Naive thymus-derived CD4-positive, alpha-beta T cell (primary cell): ENCODE measurements at regions not wholly inside any gene's neighbourhood (a gene's known extent, or its start where the extent isn't known, plus 50 kb on each side); places are given as distances from the start of the nearest gene placed in this dataset.

Experiments
- ATAC-seq: fragments of 150-1000 bp; cut with Tn5 transposase; 2 replicates; pipeline ENCODE4 v1.10.0; 2021; ENCODE audit warnings: mild to moderate bottlenecking, moderate library complexity
- CTCF ChIA-PET: fragments of 350-600 bp; sonication (Branson Sonifier 250); formaldehyde crosslinking; loops from one replicate; lab custom pipeline; 2021; ENCODE audit warnings: antibody characterized with exemption; lab: Charles Lee
- POLR2A ChIA-PET: fragments of 350-600 bp; sonication (Branson Sonifier 250); formaldehyde crosslinking; loops from one replicate; lab custom pipeline; 2021; ENCODE audit warnings: antibody characterized with exemption, inconsistent platforms; lab: Charles Lee
- DNase-seq, 9 donors: peaks; one replicate each; pipeline versions ENCODE4 v3.0.0 to v3.0.0-alpha.2; 2020 to 2022; ENCODE audit warnings: mixed read lengths in 1 of 9
- H3K27ac ChIP-seq: one replicate; pipeline ENCODE4 v1.7.0; 2013; ENCODE audit warnings: mild to moderate bottlenecking, low read depth, low read length, moderate library complexity
- H3K27me3 ChIP-seq, 2 donors: one replicate each; pipeline ENCODE4 v1.7.0; 2013; ENCODE audit warnings: low read length in 2 of 2, mild to moderate bottlenecking in 2 of 2, moderate library complexity in 2 of 2; ENCODE audit not compliant: control insufficient read depth in 2 of 2, insufficient read depth in 2 of 2
- H3K36me3 ChIP-seq, 3 experiments: 1 replicate in 2 of 3; 2 replicates in 1 of 3; pipeline ENCODE4 v1.7.0; 2013; ENCODE audit warnings: low read length in 3 of 3, mild to moderate bottlenecking in 3 of 3, moderate library complexity in 1 of 3; ENCODE audit not compliant: insufficient read depth in 3 of 3, control insufficient read depth in 2 of 3
- H3K4me1 ChIP-seq, 2 donors: one replicate each; pipeline ENCODE4 v1.7.0; 2013; ENCODE audit warnings: low read length in 2 of 2, mild to moderate bottlenecking in 2 of 2, moderate library complexity in 1 of 2; ENCODE audit not compliant: control insufficient read depth in 2 of 2, insufficient read depth in 2 of 2
- H3K4me3 ChIP-seq: 2 replicates; pipeline ENCODE4 v1.7.0; 2013; ENCODE audit warnings: mild to moderate bottlenecking, low read length
- H3K9me3 ChIP-seq, 3 experiments: 1 replicate in 2 of 3; 2 replicates in 1 of 3; pipeline ENCODE4 v1.7.0; 2013; ENCODE audit warnings: low read length in 3 of 3; ENCODE audit not compliant: control insufficient read depth in 2 of 3
- H3K27ac Mint-ChIP-seq, 9 donors: one replicate each; pipeline ENCODE4 v1.8.0; 2020 to 2022; ENCODE audit warnings: mixed read lengths in 9 of 9, mild to moderate bottlenecking in 8 of 9, moderate library complexity in 5 of 9, inconsistent platforms in 2 of 9
- H3K27me3 Mint-ChIP-seq, 5 donors: one replicate each; pipeline ENCODE4 v1.8.0; 2021 to 2022; ENCODE audit warnings: mixed read lengths in 5 of 5, mild to moderate bottlenecking in 1 of 5
- H3K36me3 Mint-ChIP-seq, 5 donors: one replicate each; pipeline ENCODE4 v1.8.0; 2020 to 2022; ENCODE audit warnings: mixed read lengths in 5 of 5, mild to moderate bottlenecking in 3 of 5, inconsistent platforms in 1 of 5
- H3K4me1 Mint-ChIP-seq, 7 donors: one replicate each; pipeline ENCODE4 v1.8.0; 2020 to 2022; ENCODE audit warnings: mixed read lengths in 7 of 7, mild to moderate bottlenecking in 3 of 7, inconsistent platforms in 1 of 7
- H3K4me3 Mint-ChIP-seq, 10 donors: one replicate each; pipeline ENCODE4 v1.8.0; 2020 to 2022; ENCODE audit warnings: mild to moderate bottlenecking in 10 of 10, mixed read lengths in 10 of 10, moderate library complexity in 6 of 10, inconsistent platforms in 2 of 10
- H3K9me3 Mint-ChIP-seq, 11 donors: one replicate each; pipeline ENCODE4 v1.8.0; 2020 to 2022; ENCODE audit warnings: mixed read lengths in 11 of 11, mild to moderate bottlenecking in 4 of 11, inconsistent platforms in 1 of 11, moderate library complexity in 1 of 11
- intact Hi-C, 2 donors: fragments of 100-400 bp; cut with micrococcal nuclease; formaldehyde crosslinking; loops; one replicate each; pipeline ENCODE4 v1.15.1; 2023

DNA sequence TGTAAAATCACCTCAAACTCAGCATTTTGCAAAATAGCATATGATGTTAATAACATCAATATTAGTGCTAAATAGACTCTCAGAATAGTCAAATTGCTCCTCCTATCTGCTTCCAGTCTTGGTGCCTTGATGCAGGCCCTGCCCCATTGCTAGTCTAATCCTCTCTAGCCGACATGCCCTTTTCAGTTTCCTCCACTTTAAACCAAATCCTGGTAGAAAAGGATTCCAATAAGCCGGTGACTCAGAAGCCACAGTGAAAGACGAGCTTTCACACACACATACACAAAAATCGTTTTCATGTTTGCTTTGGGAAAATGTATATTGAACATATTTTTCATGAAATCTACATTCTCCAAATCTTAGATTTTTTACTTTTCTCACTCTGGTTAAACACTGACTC, 203.1 kb downstream of the LMBRD1 start:
- intact Hi-C loops, result no loop called here
- ATAC-seq, result no peak

GRCh38 chr6:69589626-69590025, 207.2 kb downstream of the LMBRD1 start:
- Mint-ChIP-seq H3K27me3 (peaks cover 4 to 28% (median 9%) of the 10 kb centered on the region in 5 donors), H3K4me1 (peaks cover 7 to 11% (median 9%) of the 10 kb centered on the region in 7 donors), H3K4me3 (no peak overlapping the region), H3K36me3 (no peaks in the 10 kb centered on the region), H3K9me3 (peaks cover 0 to 2% (median 0%) of the 10 kb centered on the region in 11 donors), H3K27ac (no peak overlapping the region)
- ATAC-seq, result no peak
- DNase-seq, result no peak
- intact Hi-C loops, result no loop called here
- Histone ChIP-seq H3K27me3 (no peaks in the 10 kb centered on the region), H3K36me3 (no peaks in the 10 kb centered on the region), H3K4me1 (peaks cover 0 to 4% of the 10 kb centered on the region in 2 donors), H3K4me3 (no peak overlapping the region), H3K9me3 (no peaks in the 10 kb centered on the region), H3K27ac (no peak overlapping the region)
- ChIA-PET CTCF (no interaction called here), POLR2A (no interaction called here)

More for the DNA sequence above, 203.1 kb downstream of the LMBRD1 start:
- no peaks in the 10 kb centered on the region for H3K9me3 ChIP-seq
- ChIA-PET POLR2A (no interaction called here), CTCF (no interaction called here)
- Mint-ChIP-seq H3K36me3 (no peaks in the 10 kb centered on the region), H3K9me3 (peaks cover 0 to 2% (median 0%) of the 10 kb centered on the region in 11 donors), H3K27ac (no peak overlapping the region), H3K27me3 (peaks cover 0 to 10% (median 3%) of the 10 kb centered on the region in 5 donors), H3K4me1 (no peaks in the 10 kb centered on the region), H3K4me3 (no peak overlapping the region)
- no peak overlapping the region for H3K27ac ChIP-seq
- no peaks in the 10 kb centered on the region for H3K4me1 ChIP-seq
- H3K36me3 ChIP-seq, result no peaks in the 10 kb centered on the region
- no peak overlapping the region for H3K4me3 ChIP-seq
- no peak for DNase-seq
- no peaks in the 10 kb centered on the region for H3K27me3 ChIP-seq

- intact Hi-C loops, result no loop called here
- DNase-seq (no peak), ATAC-seq (no peak)
- Mint-ChIP-seq H3K4me3 (peak overlapping the region in 1 of 10 donors; percentile 46), H3K27me3 (peaks cover 16 to 30% (median 23%) of the 10 kb centered on the region in 5 donors), H3K4me1 (peaks cover 10 to 22% (median 15%) of the 10 kb centered on the region in 7 donors), H3K36me3 (no peaks in the 10 kb centered on the region), H3K9me3 (peaks cover 0 to 2% (median 0%) of the 10 kb centered on the region in 11 donors), H3K27ac (no peak overlapping the region)
- Histone ChIP-seq H3K4me3 (no peak overlapping the region), H3K36me3 (no peaks in the 10 kb centered on the region), H3K27ac (no peak overlapping the region), H3K9me3 (no peaks in the 10 kb centered on the region), H3K27me3 (peaks cover 0 to 4% of the 10 kb centered on the region in 2 donors), H3K4me1 (peaks cover 0 to 4% of the 10 kb centered on the region in 2 donors)
- POLR2A ChIA-PET, result no interaction called here
- CTCF ChIA-PET, result no interaction called here
Observed at GRCh38 chr6:69584913-69585729, 211.7 kb downstream of the LMBRD1 start.

DNA sequence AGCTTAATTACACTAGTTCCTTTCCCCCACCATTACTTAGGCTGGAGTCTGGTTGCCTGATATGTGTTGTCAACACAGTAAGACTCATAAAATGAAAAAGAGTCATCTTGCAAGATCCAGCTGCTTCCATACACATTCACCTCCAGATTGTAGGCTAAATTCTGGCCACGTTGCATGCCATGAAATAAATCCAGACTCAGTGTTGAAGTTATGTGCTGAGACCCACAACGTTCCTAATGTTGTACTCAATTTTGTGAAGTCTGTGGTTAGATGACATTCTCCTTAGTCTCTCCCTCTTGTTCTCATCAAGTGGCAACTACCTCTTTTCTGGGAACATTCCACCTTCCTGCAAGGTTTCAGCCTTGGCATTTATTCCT, 212.3 kb downstream of the LMBRD1 start:
- intact Hi-C loops, result no loop called here
- POLR2A ChIA-PET, result no interaction called here
- H3K4me1 Mint-ChIP-seq, result peaks cover 10 to 22% (median 15%) of the 10 kb centered on the region in 7 donors
- H3K9me3 ChIP-seq, result no peaks in the 10 kb centered on the region
- no peak overlapping the region for H3K27ac Mint-ChIP-seq
- no peak overlapping the region for H3K27ac ChIP-seq
- peaks cover 0 to 4% of the 10 kb centered on the region in 2 donors for H3K4me1 ChIP-seq
- peaks cover 0 to 4% of the 10 kb centered on the region in 2 donors for H3K27me3 ChIP-seq
- no peak overlapping the region for H3K4me3 ChIP-seq
- H3K4me3 Mint-ChIP-seq, result no peak overlapping the region
- peaks cover 16 to 30% (median 23%) of the 10 kb centered on the region in 5 donors for H3K27me3 Mint-ChIP-seq
- peaks cover 0 to 2% (median 0%) of the 10 kb centered on the region in 11 donors for H3K9me3 Mint-ChIP-seq
- no peaks in the 10 kb centered on the region for H3K36me3 Mint-ChIP-seq
- no peak for DNase-seq
- H3K36me3 ChIP-seq, result no peaks in the 10 kb centered on the region
- ATAC-seq, result no peak
- CTCF ChIA-PET, result no interaction called here

DNA sequence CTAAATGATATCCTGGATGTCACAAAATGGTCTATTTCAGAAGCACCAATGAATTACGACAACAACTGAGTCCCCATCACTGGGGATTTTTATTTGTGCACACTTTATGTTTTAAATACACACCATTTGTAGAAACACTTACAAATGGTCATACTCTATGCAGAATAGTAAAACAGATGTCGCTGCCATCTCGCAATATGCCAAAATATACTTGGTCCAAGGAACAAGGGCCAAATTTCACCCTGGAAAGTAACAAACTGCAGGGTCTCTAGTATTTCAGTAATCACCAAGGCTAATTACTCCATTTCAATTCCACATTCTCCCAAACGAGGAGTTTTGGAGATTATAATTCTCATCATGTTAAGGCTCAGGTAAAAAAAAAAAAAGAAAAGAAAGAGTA, 215.2 kb downstream of the LMBRD1 start:
- ChIA-PET CTCF (interaction anchor here (0.6 kb wide), 1 partner anchor 470 kb away, joined by 3 read pairs; no protein-coding TSS in a partner anchor), POLR2A (no interaction called here)
- Mint-ChIP-seq H3K36me3 (no peaks in the 10 kb centered on the region), H3K4me1 (peaks cover 10 to 22% (median 15%) of the 10 kb centered on the region in 7 donors), H3K27me3 (peaks cover 14 to 32% (median 31%) of the 10 kb centered on the region in 5 donors), H3K4me3 (no peak overlapping the region), H3K27ac (no peak overlapping the region), H3K9me3 (peaks cover 0 to 1% (median 0%) of the 10 kb centered on the region in 11 donors)
- Histone ChIP-seq H3K36me3 (no peaks in the 10 kb centered on the region), H3K4me1 (peaks cover 0 to 4% of the 10 kb centered on the region in 2 donors), H3K27ac (no peak overlapping the region), H3K4me3 (no peak overlapping the region), H3K9me3 (no peaks in the 10 kb centered on the region), H3K27me3 (peaks cover 0 to 4% of the 10 kb centered on the region in 2 donors)
- DNase-seq (no peak), ATAC-seq (no peak)
- intact Hi-C loops, result no loop called here

DNA sequence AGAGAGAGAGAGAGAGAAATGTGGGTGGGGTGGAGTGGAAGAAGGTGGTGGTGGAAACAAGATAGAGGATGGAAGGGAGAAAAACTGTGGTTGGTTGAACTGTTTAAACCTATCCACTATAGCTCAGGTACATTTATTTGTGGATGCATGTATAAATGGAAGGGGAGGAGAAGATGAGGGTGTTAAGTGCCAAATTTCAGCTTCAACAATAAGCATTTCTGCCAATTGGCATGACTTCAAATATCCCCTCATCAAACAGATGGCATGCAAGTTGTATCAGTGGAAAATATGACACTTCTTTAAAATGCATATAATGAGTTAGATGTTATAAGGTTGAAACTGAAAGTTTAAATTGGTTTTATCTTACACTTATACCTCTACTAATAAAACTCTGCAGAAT, 216.1 kb downstream of the LMBRD1 start:
- peaks cover 0 to 4% of the 10 kb centered on the region in 2 donors for H3K27me3 ChIP-seq
- H3K9me3 Mint-ChIP-seq, result peaks cover 0 to 1% (median 0%) of the 10 kb centered on the region in 11 donors
- no peaks in the 10 kb centered on the region for H3K36me3 Mint-ChIP-seq
- no peak overlapping the region for H3K27ac ChIP-seq
- no peak overlapping the region for H3K27ac Mint-ChIP-seq
- DNase-seq (no peak), ATAC-seq (no peak)
- no peak overlapping the region for H3K4me3 Mint-ChIP-seq
- H3K4me1 Mint-ChIP-seq, result peaks cover 9 to 21% (median 15%) of the 10 kb centered on the region in 7 donors
- peaks cover 0 to 4% of the 10 kb centered on the region in 2 donors for H3K4me1 ChIP-seq
- H3K4me3 ChIP-seq, result no peak overlapping the region
- no peaks in the 10 kb centered on the region for H3K9me3 ChIP-seq
- intact Hi-C loops, result no loop called here
- H3K27me3 Mint-ChIP-seq, result peaks cover 14 to 40% (median 26%) of the 10 kb centered on the region in 5 donors
- no peaks in the 10 kb centered on the region for H3K36me3 ChIP-seq
- ChIA-PET POLR2A (no interaction called here), CTCF (no interaction called here)
